EL (cell line): ENCODE measurements at regions not wholly inside any gene's neighbourhood (a gene's known extent, or its start where the extent isn't known, plus 50 kb on each side); places are given as distances from the start of the nearest gene placed in this dataset.
"Not testable (repeated sequence)": the region's sequence is repeated elsewhere in the genome, so short reads cannot be mapped to it uniquely, and the experiment has no call there.

Source experiments
- DNase-seq: peaks from one replicate; pipeline ENCODE4 v3.0.0-alpha.2; 2016

DNA sequence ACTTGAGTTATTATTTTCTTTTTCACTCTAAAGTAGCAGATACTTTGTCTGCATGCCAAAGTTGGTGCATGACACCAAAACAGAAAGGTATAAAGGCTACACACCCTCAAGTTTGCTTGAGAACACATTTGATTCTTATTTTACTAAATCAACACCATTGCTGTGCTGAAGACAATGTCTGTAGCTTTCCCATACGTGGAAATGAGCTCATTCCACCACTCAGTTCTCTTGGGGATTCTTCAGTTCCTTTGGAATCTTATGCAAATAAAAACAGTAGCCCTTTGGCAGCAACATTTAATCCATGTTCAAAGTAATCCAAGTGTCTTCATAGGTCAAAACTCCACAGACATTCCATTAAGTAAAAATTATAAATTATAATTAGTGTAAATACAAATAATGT, 264.9 kb downstream of the TLE1 start:
- DNase-seq, result no peak

DNA sequence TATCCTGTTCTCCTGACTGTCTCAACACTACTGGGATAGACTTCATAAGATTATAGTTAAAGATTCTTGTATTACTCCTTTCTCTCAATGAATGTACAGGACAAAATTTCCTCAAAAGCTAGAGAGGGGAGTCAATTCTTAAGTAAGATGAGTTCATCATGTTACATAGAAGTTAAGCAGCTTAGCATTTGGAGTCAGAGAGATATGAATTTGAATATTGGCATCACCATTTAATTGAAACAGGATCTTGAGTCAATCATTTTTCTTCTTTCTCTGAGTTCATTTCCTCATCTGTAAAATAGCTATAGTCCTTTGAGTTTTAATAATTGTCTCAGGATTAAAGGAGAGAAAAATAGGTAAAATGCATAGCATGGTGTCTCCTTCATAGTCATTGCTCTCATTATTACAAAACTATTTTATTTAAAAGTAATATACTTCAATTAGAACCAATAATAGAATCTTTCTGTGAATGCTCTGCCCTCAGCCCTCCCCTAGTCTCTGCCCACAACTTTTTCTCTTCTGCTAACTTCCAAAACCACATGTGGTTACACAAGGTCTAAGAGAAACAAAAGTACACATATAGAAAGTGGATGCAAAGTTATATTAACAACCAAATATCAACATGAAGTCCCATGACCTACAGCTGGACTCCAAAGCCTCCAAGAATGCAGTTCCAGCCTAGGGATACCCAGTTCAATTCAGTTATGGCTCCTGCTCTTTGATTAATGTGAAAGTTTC, 265.6 kb downstream of the TLE1 start:
- DNase-seq, result no peak

DNA sequence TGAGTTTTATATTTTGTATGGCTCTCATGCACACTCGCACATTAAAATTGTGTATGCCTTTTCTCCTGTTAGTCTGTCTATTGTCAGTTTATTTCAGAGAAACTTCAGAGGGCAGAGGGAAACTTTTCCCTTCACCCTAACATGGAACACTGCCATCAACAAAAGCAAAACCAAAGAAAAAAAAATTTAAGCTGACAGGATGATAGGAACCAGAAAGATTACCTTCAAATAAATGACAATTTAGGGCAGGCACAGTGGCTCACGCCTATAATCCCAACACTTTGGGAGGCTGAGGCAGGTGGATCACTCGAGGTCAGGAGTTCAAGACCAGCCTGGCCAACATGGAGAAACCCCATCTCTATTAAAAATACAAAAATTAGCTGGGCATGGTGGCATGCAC, 268.3 kb downstream of the TLE1 start:
- not testable (repeated sequence) for DNase-seq

DNA sequence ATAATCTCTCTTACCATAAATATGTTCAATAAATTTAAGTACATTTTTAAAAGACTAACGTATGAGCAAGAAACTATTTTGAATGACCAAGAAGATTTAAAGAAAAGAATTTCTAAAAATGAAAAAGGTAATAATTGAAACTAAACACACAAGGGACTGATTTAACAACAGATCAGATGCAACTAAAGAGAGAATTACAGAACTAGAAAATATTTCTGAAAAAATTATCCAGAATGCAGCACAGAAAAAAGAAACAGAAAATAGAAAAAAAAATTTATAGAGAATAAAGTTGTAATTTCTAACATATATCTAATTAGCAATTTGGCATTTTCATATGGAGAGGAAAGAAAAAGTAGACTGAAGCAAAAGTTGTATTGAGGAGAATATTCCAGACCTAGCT, 269.3 kb downstream of the TLE1 start:
- no peak for DNase-seq

DNA sequence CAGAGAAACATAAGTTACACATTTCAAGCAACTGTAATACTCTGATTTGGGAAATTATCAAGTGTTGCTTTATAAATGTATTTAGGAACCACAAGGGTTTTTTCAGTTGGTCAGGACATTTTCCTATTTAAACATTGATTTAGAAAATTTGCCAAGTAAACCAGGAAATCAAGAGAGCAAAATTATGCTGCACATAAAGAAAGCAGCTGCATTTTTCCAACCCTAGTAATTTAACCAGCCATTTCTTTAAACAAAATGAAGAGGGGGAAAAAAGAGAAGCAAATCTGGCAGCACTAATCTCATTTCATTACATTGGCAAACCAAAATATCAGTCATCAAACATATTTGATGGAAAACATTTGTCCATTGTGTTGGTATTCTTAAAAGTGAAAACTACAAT, 271.4 kb downstream of the TLE1 start:
- no peak for DNase-seq

DNA sequence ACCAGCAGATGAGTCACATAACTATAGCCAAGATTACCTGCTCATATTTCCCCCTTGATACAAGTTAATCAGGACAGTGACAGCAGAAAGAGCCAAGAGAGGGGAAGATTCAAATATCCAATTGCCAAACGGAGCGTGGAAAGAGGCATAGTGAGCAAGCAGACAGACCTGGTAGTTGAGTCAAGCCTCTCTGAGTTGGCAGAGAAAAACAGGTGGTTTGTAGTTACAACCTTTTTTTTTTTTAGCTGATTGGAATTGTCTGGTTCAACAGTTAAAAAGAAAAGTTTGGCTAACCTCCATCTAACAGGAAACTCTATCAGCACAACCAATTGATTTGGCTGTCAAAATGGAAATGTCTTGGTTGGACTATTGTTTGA, 272.1 kb downstream of the TLE1 start:
- no peak for DNase-seq

DNA sequence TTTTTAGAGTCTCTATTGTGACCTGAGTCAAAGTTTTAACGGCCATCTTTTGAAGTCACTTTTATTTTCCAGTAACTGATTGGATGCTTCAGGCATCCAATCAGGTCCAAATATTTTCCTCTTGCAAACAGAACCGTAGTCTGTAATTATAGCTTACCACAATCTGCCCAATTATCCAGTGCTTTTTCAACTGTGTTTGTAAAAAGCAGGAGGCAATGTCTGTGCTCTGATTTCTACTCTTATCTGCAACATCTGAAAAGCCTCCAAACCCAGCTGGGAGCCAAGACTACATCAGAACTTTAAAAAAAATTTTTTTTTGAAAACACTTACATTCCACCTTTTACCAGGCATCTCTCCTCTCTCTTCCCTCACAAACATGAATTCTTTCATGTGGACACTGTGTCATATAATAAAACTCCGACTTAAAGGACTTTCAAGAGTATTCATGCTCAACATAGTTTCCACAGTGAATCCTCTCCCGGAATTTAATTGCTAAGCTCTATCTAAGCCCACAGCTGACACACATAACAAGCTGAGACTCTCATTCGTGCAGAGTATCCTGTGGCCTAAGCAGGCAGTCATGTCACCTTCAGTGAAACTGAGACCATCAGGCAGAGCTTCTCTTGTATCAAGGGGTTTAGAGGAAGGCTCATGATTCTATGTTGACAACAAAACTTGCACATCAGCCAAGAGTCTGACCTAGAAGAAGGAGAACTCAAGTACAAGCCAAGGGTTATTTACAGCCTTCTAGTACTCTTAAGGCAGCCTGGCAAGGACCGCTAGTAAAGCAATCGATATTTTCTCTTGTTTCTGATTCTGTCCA, 272.7 kb downstream of the TLE1 start:
- peak; percentile 11 for DNase-seq

DNA sequence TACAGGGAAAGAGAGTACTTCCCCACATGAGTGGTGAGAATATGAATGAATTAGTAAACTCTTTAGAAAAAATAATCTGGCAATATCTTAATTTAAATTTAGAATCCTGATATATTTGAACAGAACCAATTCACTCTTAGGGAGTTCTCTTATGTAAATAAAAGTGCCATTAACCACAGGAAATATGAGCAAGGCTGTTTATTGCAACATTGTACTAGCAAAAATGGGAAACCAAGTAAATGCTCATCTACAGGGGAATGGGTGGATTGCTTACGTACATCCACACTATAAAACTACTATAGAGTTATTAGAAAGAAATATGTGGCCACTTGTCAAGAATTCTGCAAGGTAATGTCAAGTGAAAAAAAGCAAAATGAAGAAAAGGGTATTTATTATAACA, 274.5 kb downstream of the TLE1 start:
- no peak for DNase-seq

DNA sequence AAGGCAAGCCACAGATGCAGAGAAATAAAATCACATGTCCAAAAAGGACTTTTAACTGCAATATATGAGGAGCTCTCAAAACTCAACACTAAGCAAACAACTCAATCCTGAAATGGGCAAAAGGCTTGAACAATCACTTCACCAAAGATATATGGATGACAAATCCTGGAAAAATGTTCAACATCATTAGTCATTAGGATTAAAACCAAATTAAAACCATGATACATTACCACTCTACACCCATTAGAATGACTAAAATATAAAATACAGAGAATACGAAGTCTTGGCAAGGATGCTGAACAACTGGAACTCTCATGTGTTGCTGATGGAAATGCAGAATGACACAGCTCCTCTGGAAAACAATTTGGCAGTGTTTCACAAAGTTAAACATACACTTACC, 277.4 kb downstream of the TLE1 start:
- DNase-seq, result peak; percentile 34

DNA sequence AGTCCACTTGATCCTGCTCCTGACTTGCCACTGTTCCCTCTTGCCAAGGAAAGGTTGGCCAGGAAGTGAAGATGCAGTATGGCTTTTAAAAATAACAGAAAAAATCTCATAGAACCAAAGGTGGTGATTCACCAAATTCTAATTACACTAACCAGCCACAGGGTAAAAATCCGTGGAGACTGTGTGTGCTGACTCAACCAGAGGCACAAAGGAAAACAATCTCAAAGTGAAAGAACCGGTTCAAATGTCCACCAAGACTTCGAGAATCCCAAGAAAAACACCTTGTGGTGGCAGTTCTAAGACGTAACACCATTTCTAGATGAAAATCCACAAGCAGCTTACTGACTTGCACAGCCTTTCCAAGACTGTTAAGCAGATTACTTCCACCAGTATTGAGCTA, 279.1 kb downstream of the TLE1 start:
- DNase-seq, result peak; percentile 86

DNA sequence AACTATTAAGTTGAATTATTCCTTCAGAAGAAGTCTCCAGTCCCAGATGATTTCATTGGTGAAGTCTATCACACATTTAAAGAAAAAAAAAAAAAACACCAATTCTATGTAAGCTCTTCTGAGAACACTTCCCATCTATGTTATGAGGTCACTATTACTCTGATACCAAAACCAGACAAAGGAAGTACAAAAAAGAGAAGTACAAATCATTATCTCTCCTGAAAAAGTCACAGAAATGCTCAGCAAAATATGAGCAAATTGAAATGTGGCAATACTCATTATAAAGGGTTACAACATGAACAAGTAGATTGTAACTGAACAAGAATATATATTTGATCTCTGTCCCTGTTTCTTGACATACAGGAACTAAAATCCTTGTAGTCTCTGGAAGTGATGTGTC, 280.4 kb downstream of the TLE1 start:
- DNase-seq, result no peak

DNA sequence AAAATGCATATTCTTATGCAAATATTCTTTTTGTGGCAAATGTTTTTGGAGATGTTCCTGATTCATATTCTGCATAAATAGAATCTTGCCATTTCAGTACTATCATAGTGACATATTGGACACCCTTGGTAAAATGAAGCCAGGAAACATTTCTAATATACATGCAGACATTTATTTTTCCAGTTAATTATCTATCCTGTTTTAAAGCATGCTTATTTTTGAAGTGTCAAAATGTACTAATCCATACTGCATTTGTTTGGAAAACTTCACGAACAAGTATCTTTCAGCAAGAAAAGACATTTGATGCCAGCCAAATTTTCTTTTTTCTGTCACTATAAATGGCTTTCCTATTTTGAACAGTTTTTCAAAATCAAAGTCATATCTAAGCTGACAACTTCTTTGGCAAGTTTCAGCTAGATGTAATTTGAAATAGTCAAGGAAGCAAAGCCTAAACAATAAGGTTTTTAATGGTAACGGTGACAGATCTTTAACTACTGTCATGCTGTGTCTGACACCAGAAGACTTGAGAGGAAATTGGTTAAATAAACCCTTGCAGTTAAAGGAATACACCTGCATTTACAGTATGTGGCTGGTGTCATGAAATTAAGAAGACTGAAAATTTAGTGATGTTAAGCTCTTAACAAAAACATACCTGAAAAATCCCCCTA, 284.3 kb downstream of the TLE1 start:
- DNase-seq, result no peak

DNA sequence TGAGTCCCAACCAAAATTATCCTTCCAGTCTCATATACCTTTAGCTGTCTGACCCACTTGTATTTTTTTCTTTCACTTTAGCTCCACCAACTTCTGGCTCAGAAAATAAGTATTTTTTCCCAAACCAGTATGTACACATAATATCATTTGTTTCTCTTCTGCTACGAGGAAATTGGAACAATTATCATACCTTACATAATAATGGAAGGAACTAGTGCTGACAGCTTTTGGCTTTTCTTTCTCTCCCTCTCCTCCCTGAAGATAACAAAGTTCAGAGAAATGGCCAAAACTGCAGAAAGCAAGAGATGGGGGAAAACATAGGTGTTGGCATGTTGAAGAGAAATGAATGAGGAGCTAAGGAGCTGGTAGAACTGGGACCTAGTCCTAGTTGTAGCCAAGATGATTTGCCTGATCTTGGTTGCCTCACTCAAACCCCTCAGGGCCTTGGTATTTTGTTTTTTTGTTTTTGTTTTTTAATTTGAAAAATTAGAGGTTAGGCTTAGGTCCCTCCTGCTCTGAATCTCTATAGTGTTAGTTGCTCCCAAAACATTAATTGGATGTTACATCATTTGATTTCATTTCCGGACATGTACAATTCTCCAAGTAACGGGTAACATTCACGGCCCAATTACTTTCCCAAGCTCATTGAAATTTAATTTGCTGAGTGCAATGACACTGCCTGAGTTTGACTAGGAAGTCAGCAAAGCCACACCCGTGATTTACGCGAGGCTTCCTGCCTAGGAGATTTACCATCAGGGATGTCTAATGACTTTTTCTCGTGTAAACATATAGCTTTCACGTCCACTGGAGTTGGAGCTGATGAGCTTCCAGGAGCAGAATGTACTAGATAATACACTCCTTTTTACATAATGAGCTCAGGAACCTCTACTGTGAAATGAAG, 291.6 kb downstream of the TLE1 start:
- DNase-seq, result no peak

DNA sequence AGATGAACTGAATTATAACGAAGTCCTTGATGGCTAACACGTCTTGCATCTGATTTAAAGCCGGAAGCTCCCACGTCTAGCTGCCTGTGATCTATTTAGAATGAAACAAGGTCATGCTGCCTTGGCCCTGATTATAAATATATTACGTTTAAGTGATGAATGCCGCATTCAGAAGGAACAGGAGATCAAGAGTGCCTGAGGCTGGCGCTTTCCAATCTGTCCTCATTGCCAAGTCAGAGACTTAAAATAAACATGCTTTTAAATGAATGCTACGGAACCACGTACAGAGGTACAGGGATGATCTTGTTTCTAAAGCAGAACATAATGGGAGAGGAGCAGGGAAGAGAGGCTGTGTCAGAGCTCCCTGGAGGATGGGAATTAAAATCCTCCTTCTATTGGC, 292.8 kb downstream of the TLE1 start:
- DNase-seq, result no peak

DNA sequence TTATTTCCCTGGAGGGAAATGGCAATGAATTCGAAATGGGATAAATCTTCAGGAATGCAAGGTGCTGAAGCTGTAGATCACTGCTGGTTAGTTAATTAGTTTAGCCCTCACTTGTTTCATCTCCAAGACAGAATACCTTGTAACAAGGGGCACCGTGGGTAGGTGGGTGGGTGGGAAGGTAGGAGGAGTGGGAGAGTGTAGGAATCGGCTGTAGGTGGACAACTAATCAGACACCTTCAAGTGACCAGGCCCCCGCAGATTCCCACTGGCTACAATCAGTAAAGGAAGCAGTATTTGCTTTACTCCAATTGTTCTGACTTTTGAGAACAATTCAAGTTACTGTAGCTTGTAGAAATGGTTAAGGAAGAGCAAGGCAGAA, 293.7 kb downstream of the TLE1 start:
- DNase-seq, result no peak

DNA sequence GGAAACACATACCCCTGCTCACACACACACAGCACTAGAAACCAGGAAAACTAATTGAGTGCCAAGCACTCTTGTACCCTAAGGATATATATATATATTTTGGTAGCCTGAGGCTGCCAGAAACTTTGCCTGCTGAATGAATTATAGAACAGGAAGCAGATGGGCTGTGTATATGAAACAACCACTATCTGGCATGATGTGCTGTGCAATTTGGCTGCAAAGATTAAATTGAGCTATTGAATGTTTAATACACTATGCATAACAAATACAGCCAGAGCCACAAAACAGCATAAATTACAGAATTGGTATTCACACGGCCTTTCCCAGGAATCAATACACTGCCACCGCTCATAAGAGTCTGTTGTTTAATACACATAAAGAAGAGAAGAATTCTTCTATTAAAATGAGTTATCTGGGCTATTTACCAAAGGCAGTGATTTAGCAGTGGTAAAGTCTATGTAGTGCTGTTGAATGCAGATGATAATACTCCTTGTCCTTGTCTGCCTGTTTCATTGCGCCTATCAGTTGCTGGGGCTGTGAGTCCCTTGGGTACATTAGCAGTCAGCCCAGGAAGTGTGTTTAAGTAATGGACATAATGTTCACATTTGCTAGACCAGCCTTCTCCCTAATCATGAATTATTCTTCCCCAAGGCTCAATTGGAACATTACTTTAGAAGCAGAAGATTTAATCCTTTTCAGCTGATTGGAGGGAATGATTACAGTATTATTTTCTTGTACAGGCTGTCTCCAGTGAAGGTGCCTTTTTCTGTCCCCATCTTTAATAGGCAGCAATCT, 294.3 kb downstream of the TLE1 start:
- no peak for DNase-seq

DNA sequence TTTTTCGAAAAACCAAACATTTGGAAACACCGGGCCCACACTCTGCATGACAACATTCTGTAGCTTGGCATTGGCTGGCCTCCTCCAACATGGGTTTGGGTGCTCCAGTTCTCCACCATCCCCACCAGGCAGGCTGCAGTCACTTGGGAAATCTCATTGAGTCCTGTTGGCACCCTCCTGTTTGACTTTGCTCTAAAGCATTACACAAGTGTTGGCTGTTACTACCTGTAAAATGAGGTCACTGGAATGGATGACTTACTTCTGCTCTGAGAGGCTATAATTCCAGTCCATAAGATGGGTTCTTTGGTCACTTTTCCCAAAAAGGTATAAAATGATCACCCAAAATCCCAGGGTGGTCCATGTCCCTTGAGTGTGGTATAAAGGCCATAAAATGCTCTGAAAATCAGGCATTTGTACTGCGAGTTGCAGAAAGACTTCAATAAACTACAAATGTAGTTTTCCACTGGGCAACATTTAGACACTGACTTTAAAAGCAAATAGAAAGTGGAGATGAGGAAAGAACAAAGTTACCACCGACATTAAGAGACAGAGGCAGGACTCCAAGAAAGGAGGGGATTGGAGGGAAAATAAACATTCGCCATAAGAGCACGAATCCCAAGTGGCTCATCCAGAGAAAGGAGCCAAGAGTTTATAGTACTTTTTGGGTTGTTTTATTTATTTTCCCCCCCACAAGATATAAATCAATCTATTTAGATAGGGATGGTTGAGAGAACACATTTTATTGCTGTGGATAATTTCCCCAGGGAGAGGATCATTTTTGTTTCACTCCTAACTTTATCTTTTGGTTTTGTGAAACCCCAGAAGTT, 295.1 kb downstream of the TLE1 start:
- no peak for DNase-seq

DNA sequence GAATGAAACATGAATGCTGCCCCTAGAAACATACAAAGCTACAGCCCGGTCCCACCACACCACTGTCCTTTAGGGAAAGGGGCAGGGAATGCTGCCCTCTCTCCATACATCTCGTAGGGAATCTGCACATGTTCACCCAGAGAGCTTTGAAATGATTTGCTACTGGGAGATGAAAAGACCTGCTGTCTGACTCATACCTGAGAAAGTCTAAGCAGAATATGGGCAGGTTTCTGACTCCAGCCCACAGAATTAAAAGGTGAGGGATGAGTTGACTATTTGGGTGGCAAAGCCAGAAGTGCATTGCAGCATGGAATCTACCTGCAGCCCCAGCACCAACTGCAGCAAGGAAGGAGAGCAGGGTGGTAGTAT, 297.9 kb downstream of the TLE1 start:
- DNase-seq, result no peak

DNA sequence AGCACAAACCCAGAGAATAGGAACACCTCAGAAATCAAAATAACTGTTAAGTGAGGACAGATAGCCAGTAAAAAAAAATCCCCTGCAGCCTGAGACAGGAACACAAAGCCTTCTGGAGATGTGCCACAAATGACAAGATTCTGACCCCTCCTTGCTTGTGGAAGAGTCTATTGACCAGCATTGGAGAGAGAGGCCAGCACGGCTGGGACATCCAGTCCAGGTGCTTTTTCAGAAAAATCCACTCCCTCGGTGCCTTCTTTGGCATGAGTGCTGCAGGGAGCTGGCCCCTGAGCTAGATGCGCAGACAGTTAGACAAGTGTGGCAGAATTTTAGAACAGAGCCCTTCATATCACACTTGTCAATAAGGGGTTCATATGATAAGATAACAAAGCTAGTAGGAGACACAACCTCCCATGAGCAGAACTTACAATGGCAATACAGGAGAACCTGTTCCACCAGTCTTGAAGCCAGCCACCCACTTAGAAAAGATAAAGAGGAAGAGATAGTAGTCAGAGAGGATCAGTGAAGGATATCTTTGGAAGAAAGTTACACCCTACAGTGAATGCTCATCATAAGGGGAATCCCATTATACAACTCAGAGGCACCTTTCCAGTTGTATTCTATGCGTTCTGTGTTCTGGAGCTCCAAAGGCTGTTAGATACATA, 298.4 kb downstream of the TLE1 start:
- no peak for DNase-seq

DNA sequence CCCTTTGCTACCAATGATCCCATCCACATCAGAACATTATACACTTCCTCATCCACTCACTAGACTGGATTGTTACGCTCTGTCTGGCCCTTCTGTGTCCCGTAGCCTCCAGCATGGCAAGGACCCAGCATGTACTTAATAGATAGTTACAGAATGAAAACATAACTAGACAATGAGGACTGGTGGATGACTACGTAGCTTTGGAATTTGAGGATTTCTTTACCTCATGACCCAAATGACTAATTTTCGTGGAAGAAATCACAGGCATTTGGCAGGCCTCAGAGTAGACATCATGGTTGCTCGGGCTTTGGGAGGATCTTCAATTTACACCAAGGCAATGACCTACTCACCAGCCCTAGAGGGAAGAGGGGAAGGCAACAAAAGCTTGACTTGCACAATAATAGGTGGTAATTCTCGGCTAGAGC, 299.8 kb downstream of the TLE1 start:
- DNase-seq, result peak; percentile 99

DNA sequence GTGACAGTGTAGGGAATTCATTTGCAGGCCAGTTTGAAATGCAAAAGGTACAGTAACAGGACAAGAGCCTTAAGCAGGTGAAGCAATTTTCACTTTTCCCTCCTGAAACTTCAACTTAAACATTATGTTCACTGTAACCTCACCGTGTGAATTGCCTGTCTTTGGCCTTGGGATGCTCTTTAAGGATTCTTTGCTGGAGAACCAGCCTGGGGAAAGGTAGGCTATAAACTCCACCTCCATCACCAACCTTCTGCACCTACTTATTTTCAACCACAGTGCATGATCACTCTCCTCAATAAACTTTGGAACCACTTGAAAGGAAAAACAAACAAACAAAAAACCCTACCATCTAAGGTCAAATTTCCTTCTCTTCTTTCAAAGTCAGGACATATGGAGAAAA, 300.5 kb downstream of the TLE1 start:
- DNase-seq, result no peak
